Kidney (tissue), 13 donors: ENCODE measurements at regions not wholly inside any gene's neighbourhood (a gene's known extent, or its start where the extent isn't known, plus 50 kb on each side); places are given as distances from the start of the nearest gene placed in this dataset.

Source experiments
- DNase-seq, 5 donors: peaks; one replicate each; pipeline ENCODE4 v3.0.0-alpha.2; 2013 to 2020
- FAIRE-seq: peaks from 2 replicates; lab custom pipeline; 2012; peaks lifted over from hg19 to GRCh38; lab: Jason Lieb, UNC
- H3K27ac ChIP-seq, 2 donors: one replicate each; pipeline ENCODE4 v1.7.0; 2013; ENCODE audit warnings: low read depth in 2 of 2, low read length in 2 of 2, inconsistent platforms in 1 of 2
- H3K27me3 ChIP-seq: one replicate; pipeline ENCODE4 v1.7.1; 2013; ENCODE audit warnings: low read length, inconsistent platforms; ENCODE audit not compliant: control insufficient read depth, insufficient read depth
- H3K36me3 ChIP-seq, 3 donors: one replicate each; pipeline versions ENCODE4 v1.7.0 to v1.7.1; 2013; ENCODE audit warnings: low read length in 3 of 3, control low read depth in 1 of 3, inconsistent platforms in 1 of 3; ENCODE audit not compliant: insufficient read depth in 3 of 3, control insufficient read depth in 2 of 3
- H3K4me1 ChIP-seq, 3 donors: one replicate each; pipeline versions ENCODE4 v1.7.0 to v1.7.1; 2013; ENCODE audit warnings: low read length in 3 of 3, inconsistent platforms in 1 of 3, low read depth in 1 of 3; ENCODE audit not compliant: control insufficient read depth in 2 of 3, insufficient read depth in 2 of 3
- H3K4me3 ChIP-seq, 3 donors: one replicate each; pipeline versions ENCODE4 v1.7.0 to v1.8.1; 2013; ENCODE audit warnings: low read length in 3 of 3, control low read depth in 1 of 3, inconsistent platforms in 1 of 3
- H3K9ac ChIP-seq, 3 donors: one replicate each; pipeline versions ENCODE4 v1.7.0 to v1.7.1; 2013; ENCODE audit warnings: low read length in 3 of 3, control low read depth in 1 of 3, inconsistent platforms in 1 of 3
- H3K9me3 ChIP-seq, 3 donors: one replicate each; pipeline versions ENCODE4 v1.7.0 to v1.7.1; 2013; ENCODE audit warnings: low read length in 3 of 3, control low read depth in 1 of 3, inconsistent platforms in 1 of 3; ENCODE audit not compliant: control insufficient read depth in 2 of 3, insufficient read depth in 1 of 3
- intact Hi-C: fragments of 100-400 bp; cut with DNase I; formaldehyde crosslinking; loops from one replicate; pipeline ENCODE4 v1.11.1; 2022
- TF ChIP-seq, protein P1 (sequence below): IDR thresholded peaks from 3 replicates; pipeline ENCODE4 v1.5.1; 2012; ENCODE audit warnings: mild to moderate bottlenecking, moderate library complexity, borderline replicate concordance; ENCODE audit not compliant: insufficient read depth; ENCODE audit errors: extremely low read depth
- donor health status: control.
- donor health status: control.
- donor health status: control.
- donor health status: control.
- donor health status: control.
- donor health status: DM: yes; HTN: yes; CAD: no.
- donor health status: Normal renal cell carcinoma (clear cell type).

DNA sequence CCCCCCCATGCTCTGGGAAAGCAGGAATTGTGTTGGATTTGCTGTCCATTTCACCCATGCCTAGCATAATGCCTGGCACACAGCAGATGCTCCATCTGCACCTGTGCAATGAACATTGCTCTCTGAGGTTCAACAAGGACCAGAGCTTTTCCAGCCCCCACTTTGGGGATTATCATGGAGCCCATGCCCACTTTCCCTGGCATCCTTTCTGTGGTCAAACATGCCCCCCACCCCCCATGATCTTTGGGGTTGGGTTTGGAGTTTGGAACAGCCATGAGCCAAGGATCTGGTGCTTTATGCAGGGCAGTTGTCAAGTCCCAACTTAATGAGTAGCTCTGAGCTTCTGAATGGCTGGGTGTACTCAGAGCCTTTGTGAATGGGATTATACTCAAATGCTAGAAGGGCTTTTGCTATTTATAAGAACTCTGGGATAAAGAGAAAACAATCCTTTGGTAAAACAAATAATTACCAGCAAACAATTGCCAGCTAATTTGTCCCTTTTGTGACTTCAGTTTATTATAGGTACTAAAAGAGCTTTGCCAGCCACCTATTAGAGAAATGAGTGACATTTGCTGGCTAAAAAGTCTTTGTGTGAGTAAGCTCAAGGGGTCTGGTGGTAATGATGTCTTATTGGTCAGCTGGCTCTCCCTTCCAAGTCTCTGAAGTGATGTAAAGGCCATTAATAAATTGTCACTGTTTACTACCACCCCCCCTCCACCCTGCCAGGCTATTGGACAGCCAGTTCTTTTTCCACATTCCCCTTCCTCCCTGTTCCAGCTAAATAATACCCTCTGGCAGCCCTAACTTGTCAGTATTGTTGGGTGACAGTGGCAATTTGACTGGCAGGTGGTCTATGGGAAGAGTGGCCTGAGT lies 182.3 kb downstream of the MACROH2A1 start:
- Histone ChIP-seq H3K4me3 (no peak overlapping the region), H3K9ac (no peak overlapping the region), H3K27me3 (no peaks in the 10 kb centered on the region), H3K4me1 (no peaks in the 10 kb centered on the region), H3K27ac (no peak overlapping the region), H3K36me3 (no peaks in the 10 kb centered on the region), H3K9me3 (no peaks in the 10 kb centered on the region)
- TF ChIP-seq, protein P1, sequence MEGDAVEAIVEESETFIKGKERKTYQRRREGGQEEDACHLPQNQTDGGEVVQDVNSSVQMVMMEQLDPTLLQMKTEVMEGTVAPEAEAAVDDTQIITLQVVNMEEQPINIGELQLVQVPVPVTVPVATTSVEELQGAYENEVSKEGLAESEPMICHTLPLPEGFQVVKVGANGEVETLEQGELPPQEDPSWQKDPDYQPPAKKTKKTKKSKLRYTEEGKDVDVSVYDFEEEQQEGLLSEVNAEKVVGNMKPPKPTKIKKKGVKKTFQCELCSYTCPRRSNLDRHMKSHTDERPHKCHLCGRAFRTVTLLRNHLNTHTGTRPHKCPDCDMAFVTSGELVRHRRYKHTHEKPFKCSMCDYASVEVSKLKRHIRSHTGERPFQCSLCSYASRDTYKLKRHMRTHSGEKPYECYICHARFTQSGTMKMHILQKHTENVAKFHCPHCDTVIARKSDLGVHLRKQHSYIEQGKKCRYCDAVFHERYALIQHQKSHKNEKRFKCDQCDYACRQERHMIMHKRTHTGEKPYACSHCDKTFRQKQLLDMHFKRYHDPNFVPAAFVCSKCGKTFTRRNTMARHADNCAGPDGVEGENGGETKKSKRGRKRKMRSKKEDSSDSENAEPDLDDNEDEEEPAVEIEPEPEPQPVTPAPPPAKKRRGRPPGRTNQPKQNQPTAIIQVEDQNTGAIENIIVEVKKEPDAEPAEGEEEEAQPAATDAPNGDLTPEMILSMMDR = no peak
- FAIRE-seq (no peak), DNase-seq (peak in 2 of 5 donors; percentile 5)
- intact Hi-C loops = no loop called here

- H3K4me1 ChIP-seq = no peaks in the 10 kb centered on the region
- TF ChIP-seq, protein P1 = no peak
- no peak for FAIRE-seq
- no peak overlapping the region for H3K4me3 ChIP-seq
- no peak overlapping the region for H3K9ac ChIP-seq
- DNase-seq = peak in 3 of 5 donors; percentile 8 to 28 (median 13)
- intact Hi-C loops = no loop called here
- H3K27ac ChIP-seq = no peak overlapping the region
- no peaks in the 10 kb centered on the region for H3K27me3 ChIP-seq
- no peaks in the 10 kb centered on the region for H3K36me3 ChIP-seq
- no peaks in the 10 kb centered on the region for H3K9me3 ChIP-seq
These were observed 181.8 kb upstream of the PITX1 start for GRCh38 chr5:135215617-135216470.

DNA sequence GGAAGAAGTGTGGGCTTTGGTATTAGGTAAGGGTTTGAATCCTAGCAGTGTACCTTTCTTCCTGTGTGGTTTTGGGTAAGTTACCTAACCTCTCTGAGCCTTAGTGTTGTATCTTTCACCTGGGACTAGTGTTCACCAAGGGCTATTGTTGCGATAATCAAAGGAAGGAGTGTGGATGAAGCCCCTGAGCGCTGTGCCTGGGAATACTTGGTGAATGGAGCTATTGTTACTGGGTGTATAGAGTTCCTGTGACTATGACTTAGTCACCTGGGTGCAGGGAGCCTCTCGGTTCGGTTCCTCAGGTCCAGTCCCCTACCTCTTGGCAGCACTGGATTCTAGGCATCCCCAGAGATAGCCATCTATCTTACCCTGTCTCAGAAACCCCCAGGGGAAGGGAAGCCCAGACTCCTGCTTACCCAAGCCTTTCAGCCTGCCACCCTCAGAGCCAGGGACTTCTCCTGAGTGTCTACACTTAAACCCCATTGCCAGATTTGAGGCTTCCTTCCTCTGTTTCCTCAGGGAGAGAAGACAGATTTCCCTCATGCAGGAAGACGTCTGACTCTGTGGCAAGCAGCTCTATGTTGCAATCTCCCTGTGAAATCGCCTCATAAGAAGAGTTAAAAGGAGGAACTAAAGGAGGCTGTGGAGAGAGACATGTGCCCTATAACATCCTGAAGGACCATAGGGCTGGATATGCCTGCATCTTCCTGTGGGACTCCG lies 181.0 kb upstream of the PITX1 start:
- Histone ChIP-seq H3K4me3 (no peak overlapping the region), H3K4me1 (no peaks in the 10 kb centered on the region), H3K27ac (no peak overlapping the region), H3K36me3 (no peaks in the 10 kb centered on the region), H3K9ac (no peak overlapping the region), H3K9me3 (no peaks in the 10 kb centered on the region), H3K27me3 (no peaks in the 10 kb centered on the region)
- TF ChIP-seq, protein P1 = no peak
- DNase-seq (peak in 2 of 5 donors; percentile 3 to 13), FAIRE-seq (no peak)
- intact Hi-C loops = no loop called here
